ENCODE measurements at regions not wholly inside any gene's neighbourhood (a gene's known extent, or its start where the extent isn't known, plus 50 kb on each side); places are given as distances from the start of the nearest gene placed in this dataset.

DNA sequence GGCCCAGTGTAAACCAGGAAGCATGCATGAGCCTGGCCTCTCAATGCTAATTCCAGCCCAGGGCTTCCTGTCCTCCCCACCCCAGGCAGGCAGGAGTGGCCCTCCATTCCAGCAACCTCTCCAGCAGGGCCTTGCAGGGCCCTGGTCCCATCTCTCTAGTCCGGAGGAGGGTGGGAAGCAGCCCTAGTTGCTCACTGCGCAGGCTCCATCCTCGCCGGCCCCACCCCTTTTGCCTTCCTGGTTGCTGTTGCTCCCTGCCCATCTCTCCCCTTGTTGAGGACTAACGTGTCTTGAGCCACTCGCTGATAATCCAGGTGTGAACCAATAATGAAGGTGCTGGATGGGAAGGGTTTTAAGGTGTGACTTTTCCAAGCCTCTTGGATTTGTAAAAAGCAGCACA lies 161.2 kb upstream of the BCOR start:
- POLR2A ChIA-PET: no interaction called here
- CTCF ChIA-PET: no interaction called here
- DNase-seq (ENCODE audit: low read depth): no peak

DNA sequence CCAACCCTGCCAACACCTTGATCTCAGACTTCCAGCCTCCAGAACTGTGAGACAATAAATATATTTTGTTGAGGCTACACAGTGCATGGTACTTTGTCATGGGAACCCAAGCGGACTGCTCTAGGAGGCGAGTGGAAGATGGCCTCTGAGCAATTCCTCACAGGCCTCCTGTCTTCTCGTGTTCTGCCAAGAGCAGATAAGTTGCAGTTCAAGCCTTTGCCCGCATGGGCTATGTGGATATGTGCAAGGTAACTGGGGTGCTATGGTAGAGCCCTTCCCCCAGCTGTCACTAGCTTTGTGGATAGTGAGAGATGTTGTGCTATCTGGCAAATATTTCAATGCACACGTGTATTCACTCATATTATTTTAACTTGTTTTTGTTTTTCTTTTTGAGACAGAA lies 156.0 kb upstream of the BCOR start:
- TF ChIP-seq CTCF (IDR thresholded peaks at IDR 0.05; ENCODE audit: insufficient read depth, low read depth, low read length): no peak
- DNase-seq (ENCODE audit: low read depth): no peak
- no peak overlapping the region for H3K4me3 ChIP-seq (ENCODE audit: low read depth, low read length)
- POLR2A ChIA-PET: no interaction called here
- H3K36me3 ChIP-seq (ENCODE audit: control insufficient read depth, insufficient read depth, low read length): no peaks in the 10 kb centered on the region
- H3K27me3 ChIP-seq (ENCODE audit: control insufficient read depth, insufficient read depth, low read length): no peaks in the 10 kb centered on the region
- CTCF ChIA-PET: no interaction called here

More for the DNA sequence above, 161.2 kb upstream of the BCOR start:
- Histone ChIP-seq H3K36me3 (ENCODE audit: control insufficient read depth, insufficient read depth, low read length) (no peaks in the 10 kb centered on the region), H3K4me3 (ENCODE audit: low read depth, low read length) (no peak overlapping the region), H3K27me3 (ENCODE audit: control insufficient read depth, insufficient read depth, low read length) (no peaks in the 10 kb centered on the region)
- no peak for TF ChIP-seq CTCF (IDR thresholded peaks at IDR 0.05; ENCODE audit: insufficient read depth, low read depth, low read length)

DNA sequence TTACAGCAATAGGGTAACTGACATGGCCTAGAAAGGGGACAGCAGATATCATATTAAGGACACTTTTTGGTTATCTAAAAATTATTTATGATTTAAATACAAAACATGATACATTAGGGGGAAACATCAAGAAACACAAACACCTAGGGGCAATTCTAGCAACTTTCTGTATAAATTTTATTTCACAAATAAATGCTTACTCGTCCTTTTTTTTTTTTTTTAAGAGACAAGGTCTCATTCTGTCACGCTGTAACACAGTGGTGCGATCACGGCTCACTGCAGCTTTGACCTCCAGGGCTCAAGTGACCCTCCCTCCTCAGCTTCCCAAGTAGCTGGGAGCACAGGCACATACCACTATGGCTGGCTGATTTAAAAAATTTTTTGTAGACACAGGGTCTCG lies 151.8 kb upstream of the BCOR start:
- no peak for TF ChIP-seq CTCF (IDR thresholded peaks at IDR 0.05; ENCODE audit: insufficient read depth, low read depth, low read length)
- POLR2A ChIA-PET: no interaction called here
- CTCF ChIA-PET: interaction anchor here (0.7 kb wide), 1 partner anchor 310 kb away, joined by 3 read pairs; no protein-coding TSS in a partner anchor

GRCh38 chrX:40248822-40249221 lies 151.1 kb upstream of the BCOR start:
- DNase-seq (ENCODE audit: low read depth): no peak
- H3K4me3 ChIP-seq (ENCODE audit: low read depth, low read length): no peak overlapping the region
- no peak for TF ChIP-seq CTCF (IDR thresholded peaks at IDR 0.05; ENCODE audit: insufficient read depth, low read depth, low read length)
- POLR2A ChIA-PET: no interaction called here
- H3K36me3 ChIP-seq (ENCODE audit: control insufficient read depth, insufficient read depth, low read length): no peaks in the 10 kb centered on the region
- H3K27me3 ChIP-seq (ENCODE audit: control insufficient read depth, insufficient read depth, low read length): no peaks in the 10 kb centered on the region
- CTCF ChIA-PET: no interaction called here

More for the DNA sequence above, 151.8 kb upstream of the BCOR start:
- no peaks in the 10 kb centered on the region for H3K27me3 ChIP-seq (ENCODE audit: control insufficient read depth, insufficient read depth, low read length)
- no peaks in the 10 kb centered on the region for H3K36me3 ChIP-seq (ENCODE audit: control insufficient read depth, insufficient read depth, low read length)
- no peak overlapping the region for H3K4me3 ChIP-seq (ENCODE audit: low read depth, low read length)
- DNase-seq (ENCODE audit: low read depth): no peak

DNA sequence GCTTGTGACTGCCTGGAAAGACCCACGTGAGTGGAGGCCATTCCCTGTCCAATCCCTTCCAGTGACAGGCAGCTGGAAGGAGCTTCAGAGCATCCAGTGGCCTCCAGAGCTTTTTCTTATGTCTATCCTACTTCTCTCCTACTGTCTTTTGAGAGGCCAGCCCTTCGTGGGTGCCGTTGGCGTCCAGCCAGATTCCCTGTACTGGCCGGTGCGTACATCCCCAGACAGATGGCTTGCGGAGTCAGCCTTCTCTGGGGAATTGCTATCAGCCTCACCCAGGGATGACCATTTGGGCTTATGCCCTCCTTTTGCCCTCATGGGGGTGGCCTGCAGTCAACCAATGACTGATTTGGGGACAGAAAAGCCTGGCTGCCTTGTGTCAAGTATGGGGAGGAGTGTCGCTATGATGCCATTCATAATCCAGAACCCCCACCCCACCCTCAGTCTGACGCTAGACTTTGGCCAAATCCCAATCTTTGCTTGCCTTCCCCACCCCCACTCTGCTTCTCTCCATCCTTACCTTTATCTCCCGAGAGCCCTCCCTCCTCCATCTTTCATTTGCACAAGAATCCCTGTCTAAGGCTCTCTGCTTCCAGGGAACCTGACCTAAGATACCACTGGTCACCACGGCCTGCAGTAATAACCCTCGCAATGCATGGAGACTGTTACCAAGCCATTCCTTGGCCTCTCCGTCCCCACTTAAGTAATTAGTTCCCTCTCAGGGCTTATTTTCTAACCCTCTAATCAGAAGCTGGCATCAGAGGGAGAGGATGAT lies 150.3 kb upstream of the BCOR start:
- Histone ChIP-seq H3K27me3 (ENCODE audit: control insufficient read depth, insufficient read depth, low read length) (no peaks in the 10 kb centered on the region), H3K4me3 (ENCODE audit: low read depth, low read length) (no peak overlapping the region), H3K36me3 (ENCODE audit: control insufficient read depth, insufficient read depth, low read length) (no peaks in the 10 kb centered on the region)
- POLR2A ChIA-PET: no interaction called here
- no peak for DNase-seq (ENCODE audit: low read depth)
- CTCF ChIA-PET: no interaction called here
- no peak for TF ChIP-seq CTCF (IDR thresholded peaks at IDR 0.05; ENCODE audit: insufficient read depth, low read depth, low read length)

Measured in BJ (cell line).